ENCODE measurements at regions not wholly inside any gene's neighbourhood (a gene's known extent, or its start where the extent isn't known, plus 50 kb on each side); places are given as distances from the start of the nearest gene placed in this dataset.

DNA sequence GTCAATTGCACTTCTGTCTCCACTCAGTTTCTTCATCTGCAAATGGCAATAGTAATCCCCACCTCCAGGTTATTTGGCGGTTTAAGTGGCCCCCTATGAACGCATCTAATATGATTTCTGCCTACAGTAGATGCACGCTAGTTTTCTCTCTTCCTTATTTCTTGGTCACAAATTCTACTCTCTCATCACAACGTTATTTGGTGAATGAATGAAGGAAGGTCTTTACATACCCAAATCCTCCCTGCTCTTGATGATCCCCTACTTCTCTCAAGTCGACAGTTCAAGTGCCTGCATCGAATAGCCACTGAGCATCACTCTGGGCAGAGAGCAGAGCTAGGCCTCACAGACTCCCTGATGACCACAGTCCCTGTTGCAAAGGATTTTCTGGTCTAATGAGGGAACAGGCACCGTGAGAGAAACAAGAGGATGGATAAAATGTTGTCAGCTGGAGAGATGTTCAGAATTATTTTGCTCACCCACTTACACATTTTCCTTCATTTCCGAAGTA, 181.2 kb upstream of the SMAD3 start:
- TF ChIP-seq, protein P1, sequence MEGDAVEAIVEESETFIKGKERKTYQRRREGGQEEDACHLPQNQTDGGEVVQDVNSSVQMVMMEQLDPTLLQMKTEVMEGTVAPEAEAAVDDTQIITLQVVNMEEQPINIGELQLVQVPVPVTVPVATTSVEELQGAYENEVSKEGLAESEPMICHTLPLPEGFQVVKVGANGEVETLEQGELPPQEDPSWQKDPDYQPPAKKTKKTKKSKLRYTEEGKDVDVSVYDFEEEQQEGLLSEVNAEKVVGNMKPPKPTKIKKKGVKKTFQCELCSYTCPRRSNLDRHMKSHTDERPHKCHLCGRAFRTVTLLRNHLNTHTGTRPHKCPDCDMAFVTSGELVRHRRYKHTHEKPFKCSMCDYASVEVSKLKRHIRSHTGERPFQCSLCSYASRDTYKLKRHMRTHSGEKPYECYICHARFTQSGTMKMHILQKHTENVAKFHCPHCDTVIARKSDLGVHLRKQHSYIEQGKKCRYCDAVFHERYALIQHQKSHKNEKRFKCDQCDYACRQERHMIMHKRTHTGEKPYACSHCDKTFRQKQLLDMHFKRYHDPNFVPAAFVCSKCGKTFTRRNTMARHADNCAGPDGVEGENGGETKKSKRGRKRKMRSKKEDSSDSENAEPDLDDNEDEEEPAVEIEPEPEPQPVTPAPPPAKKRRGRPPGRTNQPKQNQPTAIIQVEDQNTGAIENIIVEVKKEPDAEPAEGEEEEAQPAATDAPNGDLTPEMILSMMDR (IDR thresholded peaks at IDR 0.05; ENCODE audit: low read length): no peak
- TF ChIP-seq EZH2 (IDR thresholded peaks at IDR 0.05; ENCODE audit: borderline replicate concordance, low read length): no peak
